Fibroblast of skin of right quadriceps (primary cell): ENCODE measurements at regions not wholly inside any gene's neighbourhood (a gene's known extent, or its start where the extent isn't known, plus 50 kb on each side); places are given as distances from the start of the nearest gene placed in this dataset.
A peak's percentile ranks its signal among the peaks of the same experiment; 100 is the strongest.

ENCODE experiments used
- DNase-seq: peaks from one replicate; pipeline ENCODE4 v3.0.0-alpha.2; 2013

- DNase-seq, result no peak
Observed at GRCh38 chrX:151476604-151477303, 79.7 kb downstream of the VMA21 start.

GRCh38 chrX:151478058-151478457 is 81.1 kb downstream of the VMA21 start:
- DNase-seq, result no peak

GRCh38 chrX:151488677-151489076 is 74.8 kb upstream of the PASD1 start:
- DNase-seq, result no peak

GRCh38 chrX:151505796-151506195 is 57.7 kb upstream of the PASD1 start:
- DNase-seq, result peak; percentile 4

- no peak for DNase-seq
Observed at GRCh38 chrX:151510203-151510602, 53.3 kb upstream of the PASD1 start.

- no peak for DNase-seq
Observed at GRCh38 chrX:151513472-151513871, 50.0 kb upstream of the PASD1 start.
